Body of pancreas (tissue), 4 donors: ENCODE measurements at regions not wholly inside any gene's neighbourhood (a gene's known extent, or its start where the extent isn't known, plus 50 kb on each side); places are given as distances from the start of the nearest gene placed in this dataset.

Source experiments
- ATAC-seq: fragments of 150-250 bp; one replicate; pipeline ENCODE4 v1.9.1; 2016
- DNase-seq, 4 donors: peaks; one replicate each; pipeline ENCODE4 v3.0.0-alpha.2; 2019
- H3K27ac ChIP-seq, 4 donors: fragments of 200-600 bp; sonication (generic); 1 replicate in 3 of 4; 2 replicates in 1 of 4; pipeline versions ENCODE4 v1.5.1 to v1.6.1; 2016 to 2019; ENCODE audit warnings: mild to moderate bottlenecking in 1 of 4, mixed read lengths in 1 of 4, moderate library complexity in 1 of 4
- H3K27me3 ChIP-seq, 2 donors: fragments of 200-600 bp; sonication (generic); one replicate each; pipeline ENCODE4 v1.6.0; 2016; ENCODE audit warnings: mild to moderate bottlenecking in 1 of 2
- H3K36me3 ChIP-seq, 2 donors: fragments of 200-600 bp; sonication (generic); replicated peaks in 1 of 2; 2 replicates each; pipeline ENCODE4 v1.5.1; 2016; ENCODE audit warnings: low read depth in 2 of 2; ENCODE audit not compliant: insufficient read depth in 1 of 2
- H3K4me1 ChIP-seq: fragments of 200-600 bp; sonication (generic); one replicate; pipeline ENCODE4 v1.6.0; 2016
- H3K4me3 ChIP-seq, 2 donors: fragments of 200-600 bp; sonication (generic); 1 replicate in 1 of 2; 2 replicates in 1 of 2; pipeline ENCODE4 v1.5.1; 2016 to 2019
- H3K9me3 ChIP-seq, 3 donors: fragments of 200-600 bp; sonication (generic); 1 replicate in 2 of 3; 2 replicates in 1 of 3; pipeline ENCODE4 v1.5.1; 2016
- CTCF ChIP-seq, 7 experiments: fragments of 450-650 bp in 4 of 7; fragments of 200-600 bp in 3 of 7; sonication (generic) in 3 of 7; IDR thresholded peaks; one replicate each; pipeline ENCODE4 v1.5.1; 2016 to 2019; ENCODE audit warnings: antibody characterized with exemption in 7 of 7
- POLR2A ChIP-seq, 3 donors: fragments of 450-650 bp; IDR thresholded peaks; one replicate each; pipeline ENCODE4 v1.6.1; 2016; ENCODE audit warnings: antibody characterized with exemption in 3 of 3, mild to moderate bottlenecking in 2 of 3
- WGBS, 2 donors: methylation state at CpG; one replicate each; pipeline ENCODE4 v1.1.5; 2017; 5-methylcytosine and 5-hydroxymethylcytosine counted together
- intact Hi-C: fragments of 100-400 bp; cut with DNase I; formaldehyde crosslinking; loops from one replicate; pipeline ENCODE4 v1.15.1; 2023

GRCh38 chr12:130026608-130027176 lies 122.9 kb upstream of the TMEM132D start:
- no peak for ATAC-seq

GRCh38 chr12:130027798-130028197 lies 124.0 kb upstream of the TMEM132D start:
- DNase-seq, result no peak
- Histone ChIP-seq H3K4me1 (peaks cover 6% of the 10 kb centered on the region), H3K9me3 (no peaks in the 10 kb centered on the region), H3K4me3 (no peak overlapping the region), H3K27ac (no peak overlapping the region), H3K36me3 (no peaks in the 10 kb centered on the region), H3K27me3 (peaks cover 0 to 6% of the 10 kb centered on the region in 2 donors)
- ATAC-seq, result no peak
- 0 to 9% methylated on average over 1 of the region's 1 CpG for WGBS, 2 donors
- intact Hi-C loops, result no loop called here
- TF ChIP-seq POLR2A (IDR thresholded peaks at IDR 0.05) (no peak), CTCF (IDR thresholded peaks at IDR 0.05) (no peak)

More at GRCh38 chr12:130026608-130027176, 122.9 kb upstream of the TMEM132D start:
- Histone ChIP-seq H3K27ac (no peak overlapping the region), H3K27me3 (peaks cover 0 to 6% of the 10 kb centered on the region in 2 donors), H3K9me3 (no peaks in the 10 kb centered on the region), H3K4me3 (no peak overlapping the region), H3K36me3 (no peaks in the 10 kb centered on the region), H3K4me1 (peaks cover 3% of the 10 kb centered on the region)
- whole genome bisulfite sequencing, 2 donors, result 51 to 55% methylated on average over 15 of the region's 15 CpGs
- peak; percentile 40 to 67 (median 50) for DNase-seq
- peak in 6 of 7 experiments; percentile 34 to 78 (median 46) for TF ChIP-seq CTCF (IDR thresholded peaks at IDR 0.05)
- TF ChIP-seq POLR2A (IDR thresholded peaks at IDR 0.05), result no peak
- intact Hi-C loops, result no loop called here

GRCh38 chr12:130029151-130029550 lies 125.3 kb upstream of the TMEM132D start:
- Histone ChIP-seq H3K4me3 (no peak overlapping the region), H3K9me3 (no peaks in the 10 kb centered on the region), H3K27ac (no peak overlapping the region), H3K4me1 (peaks cover 6% of the 10 kb centered on the region), H3K36me3 (no peaks in the 10 kb centered on the region), H3K27me3 (peaks cover 0 to 6% of the 10 kb centered on the region in 2 donors)
- no peak for ATAC-seq
- WGBS, 2 donors, result 65 to 75% methylated on average over 9 to 13 of the region's 13 CpGs
- intact Hi-C loops, result no loop called here
- TF ChIP-seq POLR2A (IDR thresholded peaks at IDR 0.05) (no peak), CTCF (IDR thresholded peaks at IDR 0.05) (no peak)
- DNase-seq, result no peak

- intact Hi-C loops, result no loop called here
Measured at GRCh38 chr12:130031041-130031440, 127.2 kb upstream of the TMEM132D start.

More at GRCh38 chr12:130031041-130031440, 127.2 kb upstream of the TMEM132D start:
- H3K36me3 ChIP-seq, result no peaks in the 10 kb centered on the region
- no peak for ATAC-seq
- H3K27me3 ChIP-seq, result peaks cover 0 to 6% of the 10 kb centered on the region in 2 donors
- H3K4me3 ChIP-seq, result no peak overlapping the region
- H3K4me1 ChIP-seq, result peaks cover 6% of the 10 kb centered on the region
- H3K27ac ChIP-seq, result no peak overlapping the region
- TF ChIP-seq CTCF (IDR thresholded peaks at IDR 0.05), result no peak
- no peak for TF ChIP-seq POLR2A (IDR thresholded peaks at IDR 0.05)
- no peaks in the 10 kb centered on the region for H3K9me3 ChIP-seq
- DNase-seq, result no peak
- WGBS, 2 donors, result 60 to 63% methylated on average over 15 of the region's 15 CpGs
